ENCODE measurements at regions not wholly inside any gene's neighbourhood (a gene's known extent, or its start where the extent isn't known, plus 50 kb on each side); places are given as distances from the start of the nearest gene placed in this dataset.
A peak's percentile ranks its signal among the peaks of the same experiment; 100 is the strongest.
"Not testable (repeated sequence)": the region's sequence is repeated elsewhere in the genome, so short reads cannot be mapped to it uniquely, and the experiment has no call there.

GRCh38 chr5:102613661-102614060 is 114.9 kb upstream of the SLCO6A1 start:
- DNase-seq (ENCODE audit: low read depth in 3 of 3, low spot score in 2 of 3), result no peak

- DNase-seq (ENCODE audit: low read depth in 3 of 3, low spot score in 2 of 3), result peak in 1 of 3 donors; percentile 18
Observed at GRCh38 chr5:102617191-102618187, 118.7 kb upstream of the SLCO6A1 start.

- DNase-seq (ENCODE audit: low read depth in 3 of 3, low spot score in 2 of 3), result no peak
Observed at GRCh38 chr5:102622262-102622661, 123.5 kb upstream of the SLCO6A1 start.

- no peak for DNase-seq (ENCODE audit: low read depth in 3 of 3, low spot score in 2 of 3)
Observed at GRCh38 chr5:102623329-102624065, 124.7 kb upstream of the SLCO6A1 start.

- no peak for DNase-seq (ENCODE audit: low read depth in 3 of 3, low spot score in 2 of 3)
Observed at GRCh38 chr5:102624405-102624804, 125.6 kb upstream of the SLCO6A1 start.

- DNase-seq (ENCODE audit: low read depth in 3 of 3, low spot score in 2 of 3), result no peak
Observed at GRCh38 chr5:102625468-102625867, 126.7 kb upstream of the SLCO6A1 start.

GRCh38 chr5:102625928-102626327 is 127.1 kb upstream of the SLCO6A1 start:
- DNase-seq (ENCODE audit: low read depth in 3 of 3, low spot score in 2 of 3), result no peak

GRCh38 chr5:102627315-102627714 is 127.8 kb upstream of the PAM start:
- no peak for DNase-seq (ENCODE audit: low read depth in 3 of 3, low spot score in 2 of 3)

- no peak for DNase-seq (ENCODE audit: low read depth in 3 of 3, low spot score in 2 of 3)
Observed at GRCh38 chr5:102628441-102629175, 126.5 kb upstream of the PAM start.

GRCh38 chr5:102629827-102630605 is 125.1 kb upstream of the PAM start:
- DNase-seq (ENCODE audit: low read depth in 3 of 3, low spot score in 2 of 3), result no peak

- not testable (repeated sequence) for DNase-seq (ENCODE audit: low read depth in 3 of 3, low spot score in 2 of 3)
Observed at GRCh38 chr5:102635399-102635798, 119.7 kb upstream of the PAM start.

GRCh38 chr5:102638316-102638715 is 116.8 kb upstream of the PAM start:
- no peak for DNase-seq (ENCODE audit: low read depth in 3 of 3, low spot score in 2 of 3)

- no peak for DNase-seq (ENCODE audit: low read depth in 3 of 3, low spot score in 2 of 3)
Observed at GRCh38 chr5:102638912-102639652, 116.0 kb upstream of the PAM start.

- DNase-seq (ENCODE audit: low read depth in 3 of 3, low spot score in 2 of 3), result no peak
Observed at GRCh38 chr5:102649731-102650130, 105.4 kb upstream of the PAM start.

- DNase-seq (ENCODE audit: low read depth in 3 of 3, low spot score in 2 of 3), result no peak
Observed at GRCh38 chr5:102651466-102651865, 103.6 kb upstream of the PAM start.

GRCh38 chr5:102654559-102655349 is 100.4 kb upstream of the PAM start:
- DNase-seq (ENCODE audit: low read depth in 3 of 3, low spot score in 2 of 3), result no peak

- no peak for DNase-seq (ENCODE audit: low read depth in 3 of 3, low spot score in 2 of 3)
Observed at GRCh38 chr5:102659151-102659550, 96.0 kb upstream of the PAM start.

- no peak for DNase-seq (ENCODE audit: low read depth in 3 of 3, low spot score in 2 of 3)
Observed at GRCh38 chr5:102660111-102660510, 95.0 kb upstream of the PAM start.

Data from right renal cortex interstitium (tissue), 3 donors.